Kidney (tissue), 13 donors: ENCODE measurements at regions not wholly inside any gene's neighbourhood (a gene's known extent, or its start where the extent isn't known, plus 50 kb on each side); places are given as distances from the start of the nearest gene placed in this dataset.

Source experiments
- DNase-seq, 5 donors: peaks; one replicate each; pipeline ENCODE4 v3.0.0-alpha.2; 2013 to 2020
- FAIRE-seq: peaks from 2 replicates; lab custom pipeline; 2012; peaks lifted over from hg19 to GRCh38; lab: Jason Lieb, UNC
- H3K27ac ChIP-seq, 2 donors: one replicate each; pipeline ENCODE4 v1.7.0; 2013; ENCODE audit warnings: low read depth in 2 of 2, low read length in 2 of 2, inconsistent platforms in 1 of 2
- H3K27me3 ChIP-seq: one replicate; pipeline ENCODE4 v1.7.1; 2013; ENCODE audit warnings: low read length, inconsistent platforms; ENCODE audit not compliant: control insufficient read depth, insufficient read depth
- H3K36me3 ChIP-seq, 3 donors: one replicate each; pipeline versions ENCODE4 v1.7.0 to v1.7.1; 2013; ENCODE audit warnings: low read length in 3 of 3, control low read depth in 1 of 3, inconsistent platforms in 1 of 3; ENCODE audit not compliant: insufficient read depth in 3 of 3, control insufficient read depth in 2 of 3
- H3K4me1 ChIP-seq, 3 donors: one replicate each; pipeline versions ENCODE4 v1.7.0 to v1.7.1; 2013; ENCODE audit warnings: low read length in 3 of 3, inconsistent platforms in 1 of 3, low read depth in 1 of 3; ENCODE audit not compliant: control insufficient read depth in 2 of 3, insufficient read depth in 2 of 3
- H3K4me3 ChIP-seq, 3 donors: one replicate each; pipeline versions ENCODE4 v1.7.0 to v1.8.1; 2013; ENCODE audit warnings: low read length in 3 of 3, control low read depth in 1 of 3, inconsistent platforms in 1 of 3
- H3K9ac ChIP-seq, 3 donors: one replicate each; pipeline versions ENCODE4 v1.7.0 to v1.7.1; 2013; ENCODE audit warnings: low read length in 3 of 3, control low read depth in 1 of 3, inconsistent platforms in 1 of 3
- H3K9me3 ChIP-seq, 3 donors: one replicate each; pipeline versions ENCODE4 v1.7.0 to v1.7.1; 2013; ENCODE audit warnings: low read length in 3 of 3, control low read depth in 1 of 3, inconsistent platforms in 1 of 3; ENCODE audit not compliant: control insufficient read depth in 2 of 3, insufficient read depth in 1 of 3
- intact Hi-C: fragments of 100-400 bp; cut with DNase I; formaldehyde crosslinking; loops from one replicate; pipeline ENCODE4 v1.11.1; 2022
- TF ChIP-seq, protein P1 (sequence below): IDR thresholded peaks from 3 replicates; pipeline ENCODE4 v1.5.1; 2012; ENCODE audit warnings: mild to moderate bottlenecking, moderate library complexity, borderline replicate concordance; ENCODE audit not compliant: insufficient read depth; ENCODE audit errors: extremely low read depth
- donor health status: control.
- donor health status: control.
- donor health status: control.
- donor health status: control.
- donor health status: control.
- donor health status: DM: yes; HTN: yes; CAD: no.
- donor health status: Normal renal cell carcinoma (clear cell type).

DNA sequence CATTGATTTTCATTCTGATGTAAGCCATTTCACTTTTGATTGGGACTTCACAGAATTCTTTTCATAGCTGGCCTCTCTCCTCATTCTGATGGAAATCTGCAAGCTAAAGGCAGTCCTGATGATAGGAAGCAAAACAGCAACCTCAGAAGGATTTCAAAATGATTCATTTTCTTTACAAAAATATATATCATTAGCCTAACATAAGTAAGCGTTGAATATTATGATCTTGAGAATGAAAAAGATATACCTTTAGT, 143.1 kb upstream of the GJE1 start:
- Histone ChIP-seq H3K4me1 (peaks cover 0 to 6% (median 2%) of the 10 kb centered on the region in 3 donors), H3K27ac (no peak overlapping the region), H3K9ac (no peak overlapping the region), H3K36me3 (no peaks in the 10 kb centered on the region), H3K9me3 (no peaks in the 10 kb centered on the region), H3K27me3 (no peaks in the 10 kb centered on the region), H3K4me3 (no peak overlapping the region)
- no peak for FAIRE-seq
- TF ChIP-seq, protein P1, sequence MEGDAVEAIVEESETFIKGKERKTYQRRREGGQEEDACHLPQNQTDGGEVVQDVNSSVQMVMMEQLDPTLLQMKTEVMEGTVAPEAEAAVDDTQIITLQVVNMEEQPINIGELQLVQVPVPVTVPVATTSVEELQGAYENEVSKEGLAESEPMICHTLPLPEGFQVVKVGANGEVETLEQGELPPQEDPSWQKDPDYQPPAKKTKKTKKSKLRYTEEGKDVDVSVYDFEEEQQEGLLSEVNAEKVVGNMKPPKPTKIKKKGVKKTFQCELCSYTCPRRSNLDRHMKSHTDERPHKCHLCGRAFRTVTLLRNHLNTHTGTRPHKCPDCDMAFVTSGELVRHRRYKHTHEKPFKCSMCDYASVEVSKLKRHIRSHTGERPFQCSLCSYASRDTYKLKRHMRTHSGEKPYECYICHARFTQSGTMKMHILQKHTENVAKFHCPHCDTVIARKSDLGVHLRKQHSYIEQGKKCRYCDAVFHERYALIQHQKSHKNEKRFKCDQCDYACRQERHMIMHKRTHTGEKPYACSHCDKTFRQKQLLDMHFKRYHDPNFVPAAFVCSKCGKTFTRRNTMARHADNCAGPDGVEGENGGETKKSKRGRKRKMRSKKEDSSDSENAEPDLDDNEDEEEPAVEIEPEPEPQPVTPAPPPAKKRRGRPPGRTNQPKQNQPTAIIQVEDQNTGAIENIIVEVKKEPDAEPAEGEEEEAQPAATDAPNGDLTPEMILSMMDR, result no peak
- intact Hi-C loops, result no loop called here
- DNase-seq, result no peak

DNA sequence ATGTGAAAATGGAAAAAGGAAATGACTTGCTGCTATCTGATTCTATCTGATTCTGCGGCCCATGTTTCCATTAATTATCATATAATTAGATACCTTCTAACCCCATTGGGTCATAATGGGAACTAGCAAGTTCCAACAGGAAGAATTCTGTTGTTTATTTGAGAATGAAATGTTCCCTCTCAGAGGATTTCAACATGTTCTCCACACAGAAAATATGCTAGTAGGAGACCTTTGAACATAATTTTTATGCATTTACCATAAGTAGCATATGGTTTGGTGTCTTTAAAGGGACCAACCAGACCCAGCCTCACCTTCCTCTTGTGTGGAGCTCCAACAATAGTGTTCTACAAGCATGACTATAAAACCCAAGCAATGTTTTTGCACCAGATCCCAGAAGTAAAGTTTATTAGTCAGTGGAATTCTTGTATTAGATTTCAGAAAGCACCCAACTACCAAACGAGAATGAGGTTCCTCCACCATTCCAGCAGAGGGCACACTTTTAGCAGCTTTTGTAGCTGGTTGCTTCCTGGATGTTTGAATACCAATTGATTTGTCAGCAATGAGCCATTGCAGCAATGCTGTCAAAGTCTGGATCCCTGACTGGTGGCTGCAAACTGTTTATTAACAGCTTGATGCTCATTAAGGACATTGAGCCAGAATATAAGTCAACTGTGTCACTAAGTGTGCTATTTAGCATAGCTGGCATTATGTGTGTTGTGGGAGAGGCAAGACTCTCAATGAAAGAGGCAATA, 143.6 kb upstream of the GJE1 start:
- Histone ChIP-seq H3K27me3 (no peaks in the 10 kb centered on the region), H3K9me3 (no peaks in the 10 kb centered on the region), H3K4me3 (no peak overlapping the region), H3K36me3 (no peaks in the 10 kb centered on the region), H3K27ac (no peak overlapping the region), H3K9ac (no peak overlapping the region), H3K4me1 (peaks cover 0 to 6% (median 2%) of the 10 kb centered on the region in 3 donors)
- peak in 2 of 5 donors; percentile 13 to 43 for DNase-seq
- intact Hi-C loops, result no loop called here
- no peak for FAIRE-seq
- TF ChIP-seq, protein P1, result peak; percentile 28

DNA sequence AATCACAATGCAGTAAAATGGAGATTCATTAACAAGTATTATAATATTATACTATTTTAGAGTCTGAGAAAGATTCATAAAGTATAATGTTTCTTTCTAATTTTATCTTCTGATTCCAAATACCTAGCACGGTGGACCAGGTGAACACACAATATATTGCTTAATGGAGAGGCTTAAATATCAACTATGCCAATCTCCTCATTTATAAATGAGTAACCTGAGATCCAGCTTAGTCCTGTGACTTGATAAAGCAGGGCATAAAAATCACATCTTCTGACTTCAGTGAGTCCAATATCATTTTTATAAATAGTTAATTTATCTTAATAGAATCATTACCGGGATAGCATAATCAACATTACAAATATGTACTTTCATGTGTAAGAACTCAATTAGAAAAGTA, 144.4 kb upstream of the GJE1 start:
- Histone ChIP-seq H3K9me3 (no peaks in the 10 kb centered on the region), H3K27ac (no peak overlapping the region), H3K27me3 (no peaks in the 10 kb centered on the region), H3K4me3 (no peak overlapping the region), H3K4me1 (peaks cover 0 to 6% (median 2%) of the 10 kb centered on the region in 3 donors), H3K9ac (no peak overlapping the region), H3K36me3 (no peaks in the 10 kb centered on the region)
- intact Hi-C loops, result no loop called here
- peak; percentile 70 for FAIRE-seq
- TF ChIP-seq, protein P1, result no peak
- DNase-seq, result peak in 1 of 5 donors; percentile 1

DNA sequence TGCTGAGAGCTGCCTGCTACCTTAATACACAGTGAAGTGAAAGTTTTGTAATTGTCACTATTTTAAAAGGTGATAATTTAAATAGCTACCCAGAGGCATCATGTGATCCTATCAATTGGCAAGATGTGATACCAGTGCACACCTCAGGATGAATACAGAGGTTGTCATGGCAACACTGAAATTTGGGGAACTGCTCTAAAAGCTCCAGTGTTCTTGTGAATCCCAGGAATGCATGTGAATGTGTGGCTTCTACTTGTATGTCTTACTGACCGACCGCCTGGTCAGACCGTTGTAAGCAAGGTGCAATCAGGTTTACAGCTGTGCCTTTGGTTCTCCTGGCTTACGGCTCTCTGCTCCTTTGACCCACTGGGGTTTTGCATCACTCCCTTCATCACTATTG, 146.3 kb upstream of the GJE1 start:
- Histone ChIP-seq H3K36me3 (no peaks in the 10 kb centered on the region), H3K27ac (no peak overlapping the region), H3K9me3 (no peaks in the 10 kb centered on the region), H3K4me3 (no peak overlapping the region), H3K27me3 (no peaks in the 10 kb centered on the region), H3K4me1 (peaks cover 0 to 6% (median 2%) of the 10 kb centered on the region in 3 donors), H3K9ac (no peak overlapping the region)
- TF ChIP-seq, protein P1, result no peak
- FAIRE-seq (no peak), DNase-seq (no peak)
- intact Hi-C loops, result no loop called here
